Testis (tissue), 2 donors: ENCODE measurements at regions not wholly inside any gene's neighbourhood (a gene's known extent, or its start where the extent isn't known, plus 50 kb on each side); places are given as distances from the start of the nearest gene placed in this dataset.

Experiments used
- POLR2A ChIP-seq: fragments of 450-650 bp; IDR thresholded peaks from one replicate; pipeline ENCODE4 v1.6.1; 2017; ENCODE audit warnings: antibody characterized with exemption, mild to moderate bottlenecking, moderate library complexity
- TF ChIP-seq, protein P1 (sequence below), 3 experiments: fragments of 450-650 bp in 2 of 3; fragments of 200-600 bp in 1 of 3; sonication (generic) in 1 of 3; IDR thresholded peaks; one replicate each; pipeline ENCODE4 v1.5.1; 2016 to 2019; ENCODE audit warnings: antibody characterized with exemption in 3 of 3, mild to moderate bottlenecking in 2 of 3, moderate library complexity in 1 of 3

DNA sequence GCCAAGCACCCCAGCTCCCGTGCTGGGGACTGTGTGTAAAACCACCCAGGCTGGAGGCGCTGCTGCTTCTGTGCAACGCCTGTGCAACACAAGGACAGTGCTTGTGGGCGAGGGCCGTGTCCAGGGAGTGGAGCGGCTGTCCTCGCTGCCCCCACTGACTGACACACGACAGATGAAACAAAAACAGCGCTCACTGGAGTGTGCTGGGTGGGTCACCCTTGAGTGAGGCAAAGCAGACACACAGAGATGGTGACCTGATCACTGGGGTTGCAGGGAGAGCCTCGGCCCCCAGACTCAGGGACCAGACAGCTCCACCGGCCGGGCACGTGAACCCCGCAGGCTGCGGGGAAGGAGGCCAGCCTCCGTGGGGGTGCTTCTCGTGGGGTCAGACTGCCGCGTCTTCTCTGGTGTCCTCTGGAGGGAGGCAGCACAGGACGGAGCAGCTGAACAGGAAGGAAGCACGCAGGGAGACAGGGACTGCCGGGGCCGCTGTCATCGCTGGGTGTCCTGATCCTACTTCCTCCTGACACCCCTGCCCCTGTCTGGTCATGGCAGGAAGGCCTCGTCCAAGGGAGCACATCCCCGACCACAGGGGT is 75.9 kb upstream of the CST7 start:
- no peak for TF ChIP-seq POLR2A
- TF ChIP-seq, protein P1, sequence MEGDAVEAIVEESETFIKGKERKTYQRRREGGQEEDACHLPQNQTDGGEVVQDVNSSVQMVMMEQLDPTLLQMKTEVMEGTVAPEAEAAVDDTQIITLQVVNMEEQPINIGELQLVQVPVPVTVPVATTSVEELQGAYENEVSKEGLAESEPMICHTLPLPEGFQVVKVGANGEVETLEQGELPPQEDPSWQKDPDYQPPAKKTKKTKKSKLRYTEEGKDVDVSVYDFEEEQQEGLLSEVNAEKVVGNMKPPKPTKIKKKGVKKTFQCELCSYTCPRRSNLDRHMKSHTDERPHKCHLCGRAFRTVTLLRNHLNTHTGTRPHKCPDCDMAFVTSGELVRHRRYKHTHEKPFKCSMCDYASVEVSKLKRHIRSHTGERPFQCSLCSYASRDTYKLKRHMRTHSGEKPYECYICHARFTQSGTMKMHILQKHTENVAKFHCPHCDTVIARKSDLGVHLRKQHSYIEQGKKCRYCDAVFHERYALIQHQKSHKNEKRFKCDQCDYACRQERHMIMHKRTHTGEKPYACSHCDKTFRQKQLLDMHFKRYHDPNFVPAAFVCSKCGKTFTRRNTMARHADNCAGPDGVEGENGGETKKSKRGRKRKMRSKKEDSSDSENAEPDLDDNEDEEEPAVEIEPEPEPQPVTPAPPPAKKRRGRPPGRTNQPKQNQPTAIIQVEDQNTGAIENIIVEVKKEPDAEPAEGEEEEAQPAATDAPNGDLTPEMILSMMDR (IDR thresholded peaks at IDR 0.05), result no peak
